ENCODE measurements at regions not wholly inside any gene's neighbourhood (a gene's known extent, or its start where the extent isn't known, plus 50 kb on each side); places are given as distances from the start of the nearest gene placed in this dataset.

- Mint-ChIP-seq H3K4me1 (ENCODE audit: low read depth, unreplicated experiment) (no peaks in the 10 kb centered on the region), H3K36me3 (ENCODE audit: unreplicated experiment) (no peaks in the 10 kb centered on the region), H3K9me3 (ENCODE audit: unreplicated experiment) (peaks cover 1% of the 10 kb centered on the region), H3K27ac (ENCODE audit: unreplicated experiment) (no peak overlapping the region), H3K4me3 (ENCODE audit: unreplicated experiment) (no peak overlapping the region), H3K27me3 (ENCODE audit: unreplicated experiment) (no peaks in the 10 kb centered on the region)
- no peak for DNase-seq
- TF ChIP-seq, protein P1, sequence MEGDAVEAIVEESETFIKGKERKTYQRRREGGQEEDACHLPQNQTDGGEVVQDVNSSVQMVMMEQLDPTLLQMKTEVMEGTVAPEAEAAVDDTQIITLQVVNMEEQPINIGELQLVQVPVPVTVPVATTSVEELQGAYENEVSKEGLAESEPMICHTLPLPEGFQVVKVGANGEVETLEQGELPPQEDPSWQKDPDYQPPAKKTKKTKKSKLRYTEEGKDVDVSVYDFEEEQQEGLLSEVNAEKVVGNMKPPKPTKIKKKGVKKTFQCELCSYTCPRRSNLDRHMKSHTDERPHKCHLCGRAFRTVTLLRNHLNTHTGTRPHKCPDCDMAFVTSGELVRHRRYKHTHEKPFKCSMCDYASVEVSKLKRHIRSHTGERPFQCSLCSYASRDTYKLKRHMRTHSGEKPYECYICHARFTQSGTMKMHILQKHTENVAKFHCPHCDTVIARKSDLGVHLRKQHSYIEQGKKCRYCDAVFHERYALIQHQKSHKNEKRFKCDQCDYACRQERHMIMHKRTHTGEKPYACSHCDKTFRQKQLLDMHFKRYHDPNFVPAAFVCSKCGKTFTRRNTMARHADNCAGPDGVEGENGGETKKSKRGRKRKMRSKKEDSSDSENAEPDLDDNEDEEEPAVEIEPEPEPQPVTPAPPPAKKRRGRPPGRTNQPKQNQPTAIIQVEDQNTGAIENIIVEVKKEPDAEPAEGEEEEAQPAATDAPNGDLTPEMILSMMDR (IDR thresholded peaks at IDR 0.05; ENCODE audit: partially characterized antibody, unreplicated experiment) = no peak
These were observed 118.0 kb downstream of the KCNE4 start for GRCh38 chr2:223169830-223170605.

GRCh38 chr2:223176970-223177369 lies 125.0 kb downstream of the KCNE4 start:
- TF ChIP-seq, protein P1 (IDR thresholded peaks at IDR 0.05; ENCODE audit: partially characterized antibody, unreplicated experiment) = no peak
- Mint-ChIP-seq H3K4me3 (ENCODE audit: unreplicated experiment) (no peak overlapping the region), H3K27ac (ENCODE audit: unreplicated experiment) (no peak overlapping the region), H3K27me3 (ENCODE audit: unreplicated experiment) (no peaks in the 10 kb centered on the region), H3K4me1 (ENCODE audit: low read depth, unreplicated experiment) (no peaks in the 10 kb centered on the region), H3K9me3 (ENCODE audit: unreplicated experiment) (no peaks in the 10 kb centered on the region), H3K36me3 (ENCODE audit: unreplicated experiment) (no peaks in the 10 kb centered on the region)
- DNase-seq = no peak

- Mint-ChIP-seq H3K4me1 (ENCODE audit: low read depth, unreplicated experiment) (no peaks in the 10 kb centered on the region), H3K27me3 (ENCODE audit: unreplicated experiment) (no peaks in the 10 kb centered on the region), H3K4me3 (ENCODE audit: unreplicated experiment) (no peak overlapping the region), H3K36me3 (ENCODE audit: unreplicated experiment) (no peaks in the 10 kb centered on the region), H3K9me3 (ENCODE audit: unreplicated experiment) (no peaks in the 10 kb centered on the region), H3K27ac (ENCODE audit: unreplicated experiment) (no peak overlapping the region)
- TF ChIP-seq, protein P1 (IDR thresholded peaks at IDR 0.05; ENCODE audit: partially characterized antibody, unreplicated experiment) = no peak
- no peak for DNase-seq
These were observed 128.5 kb downstream of the KCNE4 start for GRCh38 chr2:223180463-223180862.

GRCh38 chr2:223181561-223181960 lies 129.6 kb downstream of the KCNE4 start:
- Mint-ChIP-seq H3K27ac (ENCODE audit: unreplicated experiment) (no peak overlapping the region), H3K9me3 (ENCODE audit: unreplicated experiment) (no peaks in the 10 kb centered on the region), H3K27me3 (ENCODE audit: unreplicated experiment) (no peaks in the 10 kb centered on the region), H3K4me1 (ENCODE audit: low read depth, unreplicated experiment) (no peaks in the 10 kb centered on the region), H3K36me3 (ENCODE audit: unreplicated experiment) (no peaks in the 10 kb centered on the region), H3K4me3 (ENCODE audit: unreplicated experiment) (no peak overlapping the region)
- no peak for DNase-seq
- TF ChIP-seq, protein P1 (IDR thresholded peaks at IDR 0.05; ENCODE audit: partially characterized antibody, unreplicated experiment) = no peak

DNA sequence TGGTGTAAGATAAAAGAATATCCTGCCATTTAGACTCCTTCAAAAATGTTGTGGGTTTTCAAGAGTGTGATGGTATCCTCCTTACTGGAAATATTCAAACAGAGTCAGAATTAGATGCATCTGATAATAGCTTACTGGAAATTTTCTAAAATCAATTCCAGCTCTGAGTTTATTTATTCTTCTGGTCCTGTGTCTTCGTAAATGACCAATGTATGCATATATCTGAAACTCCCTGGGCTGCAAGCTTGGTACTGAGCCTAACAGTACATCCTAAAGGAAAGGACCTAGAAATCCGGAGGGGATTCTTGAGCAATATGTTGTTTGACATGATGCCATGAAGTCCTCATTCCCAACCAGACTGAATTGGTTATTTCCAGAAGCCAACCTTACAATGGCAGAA lies 130.4 kb downstream of the KCNE4 start:
- Mint-ChIP-seq H3K27ac (ENCODE audit: unreplicated experiment) (no peak overlapping the region), H3K4me1 (ENCODE audit: low read depth, unreplicated experiment) (no peaks in the 10 kb centered on the region), H3K27me3 (ENCODE audit: unreplicated experiment) (no peaks in the 10 kb centered on the region), H3K4me3 (ENCODE audit: unreplicated experiment) (no peak overlapping the region), H3K36me3 (ENCODE audit: unreplicated experiment) (no peaks in the 10 kb centered on the region), H3K9me3 (ENCODE audit: unreplicated experiment) (no peaks in the 10 kb centered on the region)
- DNase-seq = no peak
- TF ChIP-seq, protein P1 (IDR thresholded peaks at IDR 0.05; ENCODE audit: partially characterized antibody, unreplicated experiment) = no peak
